Left lobe of liver (tissue), 2 donors: ENCODE measurements at regions not wholly inside any gene's neighbourhood (a gene's known extent, or its start where the extent isn't known, plus 50 kb on each side); places are given as distances from the start of the nearest gene placed in this dataset.

Source experiments
- ATAC-seq: fragments of 200-7000 bp; cut with Tn5 transposase; one replicate; pipeline ENCODE4 v1.9.1; 2020; ENCODE audit warnings: mild to moderate bottlenecking, moderate library complexity
- DNase-seq: peaks from one replicate; pipeline ENCODE4 v3.0.0-alpha.2; 2020; ENCODE audit warnings: low spot score
- donor health status: DM: no; HTN: no; CAD: no; lungs with moderate emphysema.
- donor health status: DM: no; HTN: yes; CAD: no.

DNA sequence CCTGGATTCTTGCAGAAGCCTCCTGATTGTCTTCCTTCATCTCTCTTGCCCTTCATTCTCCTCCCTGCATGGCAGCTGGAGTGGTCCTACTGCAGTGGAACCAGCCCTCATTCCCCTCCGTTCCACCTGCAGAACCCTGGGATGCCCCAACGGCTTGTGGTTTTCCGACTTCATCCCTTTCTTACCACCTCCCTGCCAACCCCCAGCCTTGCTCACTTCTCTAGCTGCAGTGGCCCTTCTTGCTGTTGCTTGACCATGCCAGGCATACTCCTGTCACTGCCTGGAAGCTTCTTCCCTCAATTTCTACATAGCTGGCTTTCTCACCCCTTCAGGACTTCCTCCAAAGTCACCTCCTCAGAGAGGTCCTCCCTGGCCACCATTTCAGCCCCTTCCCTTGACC lies 123.3 kb downstream of the BEGAIN start:
- ATAC-seq (no peak), DNase-seq (no peak)

DNA sequence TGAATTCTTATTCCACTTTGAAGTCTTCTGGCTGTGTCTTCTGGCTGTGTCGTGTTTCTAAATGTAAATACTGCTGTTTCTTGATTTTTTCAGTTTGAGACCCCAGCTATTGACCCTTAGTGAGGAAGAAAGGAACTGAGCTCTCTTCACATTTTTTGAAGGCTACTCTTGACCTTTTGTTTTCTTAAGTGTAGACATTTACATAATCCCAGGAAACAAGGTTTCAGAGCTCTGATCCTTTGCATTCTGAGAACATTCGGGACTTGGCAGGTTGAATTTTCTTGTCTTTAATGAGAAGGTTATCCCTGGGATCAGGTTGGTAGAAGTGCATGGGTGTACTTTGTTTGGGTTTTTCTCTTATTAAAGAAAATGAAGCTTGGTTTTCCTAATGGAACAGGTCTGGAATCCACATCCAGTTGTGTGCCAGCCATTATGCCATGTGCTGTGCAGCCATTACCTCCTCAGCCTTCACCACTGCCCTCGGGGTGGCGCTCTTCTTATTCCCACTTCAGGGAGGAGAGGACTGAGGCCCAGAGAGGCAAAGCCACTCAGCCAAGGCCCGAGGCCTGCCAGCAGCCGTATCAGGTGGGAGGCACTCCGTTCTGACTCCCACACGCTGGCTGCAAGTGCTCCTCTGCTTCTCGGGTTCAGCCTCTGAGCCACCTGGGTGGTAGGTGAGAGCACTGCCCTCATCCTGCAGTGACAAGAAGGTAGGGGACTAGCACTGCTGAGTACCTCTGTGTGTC lies 120.9 kb downstream of the BEGAIN start:
- no peak for ATAC-seq
- no peak for DNase-seq

DNA sequence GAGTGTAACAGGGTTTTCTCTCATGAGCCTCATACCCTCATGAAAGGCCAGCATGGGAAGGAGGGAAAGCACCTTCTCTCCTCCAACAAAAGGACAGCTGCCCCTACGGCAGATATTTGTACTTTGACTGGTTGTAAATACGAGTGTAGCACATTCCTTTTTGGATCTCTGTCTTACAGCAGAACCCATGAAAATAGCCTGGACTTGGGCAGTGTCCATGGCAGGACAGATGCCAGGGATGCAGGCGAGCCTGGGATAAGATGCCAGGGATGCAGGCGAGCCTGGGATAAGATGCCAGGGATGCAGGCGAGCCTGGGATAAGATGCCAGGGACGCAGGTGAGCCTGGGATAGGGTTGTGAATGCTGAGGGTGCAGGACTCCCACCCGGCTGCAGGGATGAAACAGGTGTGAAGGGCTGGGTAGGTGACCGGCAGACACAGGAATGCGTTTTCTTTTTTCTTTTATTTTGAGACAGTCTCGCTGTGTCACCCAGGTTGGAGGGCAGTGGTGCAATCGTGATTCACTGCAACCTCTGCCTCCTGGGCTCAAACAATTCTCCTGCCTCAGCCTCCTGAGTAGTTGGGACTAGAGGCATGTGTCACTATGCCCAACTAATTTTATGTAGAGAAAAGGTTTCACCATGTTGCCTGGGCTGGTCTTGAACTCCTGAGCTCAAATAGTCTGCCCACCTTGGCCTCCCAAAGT lies 120.0 kb downstream of the BEGAIN start:
- ATAC-seq, result no peak
- no peak for DNase-seq

DNA sequence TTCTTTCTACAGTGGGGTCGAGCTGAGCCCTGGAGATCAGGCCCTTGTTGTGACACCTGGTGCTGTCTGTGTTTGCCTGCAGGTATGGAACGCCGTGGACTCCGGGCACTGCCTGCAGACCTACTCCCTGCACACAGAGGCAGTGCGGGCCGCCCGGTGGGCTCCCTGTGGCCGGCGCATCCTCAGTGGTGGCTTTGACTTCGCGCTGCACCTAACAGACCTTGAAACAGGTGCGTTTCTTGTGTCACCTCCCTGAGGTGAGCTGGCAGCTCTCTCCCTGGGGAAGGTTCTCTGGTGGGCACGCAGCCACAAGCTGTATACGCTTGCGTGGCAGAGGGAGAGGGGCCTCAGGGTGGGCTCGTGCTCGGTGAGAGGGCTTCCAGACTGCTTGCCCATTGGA lies 119.3 kb downstream of the BEGAIN start:
- ATAC-seq (no peak), DNase-seq (peak; percentile 40)

DNA sequence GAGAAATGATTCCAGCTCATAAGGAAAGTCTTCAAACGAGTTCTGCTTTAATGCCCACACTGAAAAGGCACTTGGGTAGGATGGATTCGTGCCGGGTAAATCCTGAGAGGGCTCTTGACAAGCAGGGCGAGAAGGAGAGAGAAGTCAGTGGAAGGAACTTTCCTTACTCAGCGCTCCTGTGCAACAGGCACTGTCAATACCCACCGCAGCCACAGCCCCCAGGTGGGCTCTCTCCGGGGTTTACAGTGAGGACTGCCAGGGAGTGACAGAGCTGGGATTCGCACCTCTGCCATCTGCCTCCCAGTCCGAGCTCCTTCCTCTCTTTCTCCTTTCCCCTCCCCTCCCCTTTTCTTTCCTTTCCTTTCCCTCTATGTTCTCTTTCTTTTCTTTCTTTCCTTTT lies 118.7 kb downstream of the BEGAIN start:
- no peak for ATAC-seq
- no peak for DNase-seq

DNA sequence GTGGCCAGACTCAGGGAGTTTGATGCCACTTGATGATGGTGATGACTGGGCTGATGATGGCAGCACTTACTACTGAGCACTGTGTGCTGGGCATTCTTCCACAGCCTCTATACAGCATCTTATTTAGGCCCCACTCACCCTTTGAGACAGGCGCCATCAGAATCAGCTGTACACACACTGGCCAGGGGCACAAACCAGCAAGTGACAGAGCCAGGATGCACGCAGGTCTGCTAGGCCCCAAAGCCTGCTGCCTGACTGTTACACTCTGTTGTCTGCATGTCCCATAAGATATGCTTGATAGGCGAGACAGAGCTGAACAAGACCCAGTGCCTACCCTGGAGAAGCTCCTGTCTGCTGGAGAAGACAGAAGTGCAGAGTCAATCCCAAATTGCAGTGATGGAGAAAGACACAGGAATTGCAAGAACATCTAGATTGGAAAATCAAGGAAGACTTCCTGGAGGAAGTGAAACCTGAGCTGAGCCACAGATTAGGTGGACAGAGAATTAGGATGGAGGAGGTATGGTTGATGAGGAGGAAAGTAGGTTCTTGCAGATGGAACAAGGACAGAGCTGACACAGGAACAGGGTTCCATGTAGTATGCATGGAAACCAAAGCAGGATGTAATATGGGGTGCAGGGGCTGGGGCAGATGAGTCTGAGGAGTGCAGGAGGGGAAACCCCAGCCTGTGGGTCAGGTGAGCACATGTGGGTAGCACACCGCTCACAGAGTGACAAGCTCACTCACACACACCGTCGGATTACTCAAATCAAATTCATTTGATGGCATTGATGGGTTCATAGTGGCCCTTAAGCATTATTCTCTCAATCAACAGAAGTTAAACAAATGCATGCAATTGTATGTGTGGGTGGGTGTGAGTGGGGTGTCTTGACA lies 117.3 kb downstream of the BEGAIN start:
- DNase-seq (no peak), ATAC-seq (no peak)

DNA sequence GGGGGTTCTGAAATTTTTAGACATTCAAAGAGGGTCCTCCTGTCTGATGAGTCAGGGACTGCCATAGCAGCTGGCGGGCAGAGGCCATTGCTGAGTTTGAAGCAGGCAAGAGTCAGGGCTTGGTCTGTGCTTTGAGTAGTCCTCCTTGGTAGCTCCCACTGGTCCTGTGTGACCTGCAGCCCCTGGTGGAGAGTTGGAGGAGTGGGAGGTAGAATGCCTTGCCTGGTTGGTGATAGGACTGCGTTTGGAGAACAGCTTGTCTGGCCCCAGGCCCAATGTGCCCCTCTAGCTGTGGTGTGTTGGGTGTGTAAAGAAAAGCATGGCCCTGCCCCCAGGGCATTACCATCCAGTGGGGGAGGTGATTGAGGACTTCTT lies 116.7 kb downstream of the BEGAIN start:
- DNase-seq, result no peak
- ATAC-seq, result no peak

DNA sequence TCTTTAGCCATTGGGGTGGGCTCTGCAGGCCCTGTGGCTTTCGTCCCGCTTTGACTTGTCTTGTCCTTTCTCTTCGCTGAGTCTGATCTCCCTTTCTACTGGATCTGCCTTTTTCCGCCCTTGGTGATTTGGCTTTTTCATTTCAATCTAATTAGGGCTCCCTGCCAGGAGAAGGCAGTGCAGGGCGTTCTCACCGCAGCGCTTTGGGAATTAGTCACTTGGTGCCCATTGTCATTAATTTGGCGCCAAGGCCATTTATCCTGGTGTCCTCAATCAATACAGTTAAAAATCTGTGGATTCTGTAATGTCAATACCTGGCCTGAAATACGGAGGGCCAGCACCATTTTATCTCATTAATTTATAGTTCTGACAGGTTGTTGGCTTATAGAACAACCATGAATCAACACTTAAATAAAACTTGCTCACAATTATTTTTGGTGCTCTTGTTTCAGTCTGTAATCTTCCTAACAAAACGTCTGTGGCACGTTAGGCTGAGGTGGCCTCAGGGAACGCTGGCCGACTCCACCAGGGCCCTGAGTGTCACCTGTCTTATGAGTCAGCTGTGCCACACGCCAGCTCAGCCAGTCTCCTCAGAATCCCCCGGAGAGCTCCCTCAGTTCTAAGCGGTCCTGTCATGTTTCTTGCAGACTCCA lies 115.7 kb downstream of the BEGAIN start:
- DNase-seq, result no peak
- no peak for ATAC-seq

DNA sequence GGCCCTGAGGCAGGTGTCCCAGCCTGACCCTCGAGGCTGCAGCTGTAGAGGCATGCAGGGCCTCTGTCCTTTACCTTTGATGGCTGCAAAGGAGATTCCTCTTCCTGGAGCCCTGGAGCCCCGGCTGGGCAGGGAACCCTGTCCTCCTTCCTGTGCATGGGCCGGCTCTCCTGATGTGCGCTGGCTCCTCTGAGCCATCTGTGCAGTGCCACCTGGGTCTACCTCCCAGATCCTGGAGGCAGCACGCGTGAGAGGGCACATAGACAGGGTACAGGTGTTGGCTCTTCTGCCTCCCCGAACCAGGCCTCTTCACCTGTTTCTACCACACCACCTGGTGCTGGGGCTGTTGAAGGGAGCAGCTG lies 115.1 kb downstream of the BEGAIN start:
- ATAC-seq (no peak), DNase-seq (no peak)

DNA sequence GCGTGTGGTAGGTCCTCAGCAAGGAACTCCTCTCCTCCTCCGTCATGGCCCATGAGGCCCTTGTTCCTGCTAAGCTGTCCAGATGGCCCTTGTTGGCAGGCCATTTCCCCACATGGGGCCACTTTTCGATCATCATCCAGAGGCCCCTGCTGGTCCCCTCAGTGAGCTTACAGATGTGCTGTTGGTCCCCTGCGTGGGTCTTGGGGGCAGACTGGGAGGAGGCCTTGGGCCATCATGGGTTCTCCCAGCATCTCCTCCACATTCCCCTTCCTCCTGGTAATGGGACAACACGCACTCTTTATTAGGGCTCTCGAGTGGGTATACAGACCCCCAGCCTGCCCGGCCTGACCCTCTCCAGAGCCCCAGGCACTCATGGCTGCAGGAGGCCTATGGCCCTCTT lies 114.7 kb downstream of the BEGAIN start:
- ATAC-seq (no peak), DNase-seq (no peak)

DNA sequence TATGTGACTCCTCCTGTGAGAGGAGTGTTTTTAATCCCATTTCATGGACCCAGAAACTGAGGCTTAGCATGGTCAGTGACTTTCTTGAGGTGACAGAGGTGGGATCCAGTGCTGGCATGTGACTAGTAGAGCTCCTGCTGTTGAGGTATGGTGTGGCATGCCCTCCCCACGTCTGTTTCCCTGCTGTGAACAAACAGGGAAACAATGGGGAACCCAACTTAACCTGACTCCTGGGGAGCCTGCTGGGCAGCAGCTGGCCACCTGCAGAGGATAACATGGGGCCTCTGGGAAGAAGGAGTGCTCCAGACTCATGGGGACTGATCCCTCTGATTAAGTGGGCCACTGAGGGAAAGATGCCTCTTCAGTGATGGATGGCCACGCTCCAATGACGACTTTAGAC lies 114.0 kb downstream of the BEGAIN start:
- ATAC-seq (no peak), DNase-seq (no peak)

DNA sequence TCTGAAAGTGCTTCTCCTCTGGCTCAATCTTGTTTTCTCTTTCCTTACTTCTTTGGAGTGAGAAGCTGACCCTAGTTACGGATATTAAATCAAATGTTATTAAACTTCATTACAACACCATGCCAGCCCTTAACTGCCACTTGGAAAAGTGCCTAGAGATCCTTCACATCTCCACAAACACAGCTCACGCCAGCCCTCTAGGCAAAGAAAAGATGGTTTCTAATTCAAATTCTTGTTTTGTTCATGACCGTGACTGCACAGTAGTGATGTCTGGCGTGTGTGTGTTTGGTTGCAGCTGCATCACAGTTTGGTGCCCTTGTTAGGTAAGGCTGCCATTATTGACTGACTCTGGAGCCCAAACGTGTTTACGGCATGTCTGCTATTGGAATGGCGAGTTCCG lies 113.0 kb downstream of the BEGAIN start:
- no peak for DNase-seq
- ATAC-seq, result no peak

DNA sequence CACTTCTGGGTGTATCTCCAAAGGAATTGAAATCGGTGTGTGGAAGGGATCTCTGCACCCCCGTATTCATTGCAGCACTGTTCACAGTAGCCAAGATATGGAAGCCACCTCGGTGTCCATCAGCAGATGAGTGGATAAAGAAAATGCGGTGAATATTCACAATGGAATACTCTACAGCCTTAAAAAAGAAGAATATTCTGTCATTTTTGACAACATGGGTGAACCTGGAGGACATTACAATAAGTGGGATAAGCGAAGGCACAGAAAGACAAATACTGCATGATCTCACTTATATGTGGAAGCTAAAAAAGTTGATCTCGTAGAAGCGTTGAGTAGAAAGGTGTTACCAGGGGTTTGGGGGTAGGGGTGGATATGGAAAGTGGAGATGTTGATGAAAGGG lies 111.9 kb downstream of the BEGAIN start:
- no peak for DNase-seq
- ATAC-seq, result no peak

DNA sequence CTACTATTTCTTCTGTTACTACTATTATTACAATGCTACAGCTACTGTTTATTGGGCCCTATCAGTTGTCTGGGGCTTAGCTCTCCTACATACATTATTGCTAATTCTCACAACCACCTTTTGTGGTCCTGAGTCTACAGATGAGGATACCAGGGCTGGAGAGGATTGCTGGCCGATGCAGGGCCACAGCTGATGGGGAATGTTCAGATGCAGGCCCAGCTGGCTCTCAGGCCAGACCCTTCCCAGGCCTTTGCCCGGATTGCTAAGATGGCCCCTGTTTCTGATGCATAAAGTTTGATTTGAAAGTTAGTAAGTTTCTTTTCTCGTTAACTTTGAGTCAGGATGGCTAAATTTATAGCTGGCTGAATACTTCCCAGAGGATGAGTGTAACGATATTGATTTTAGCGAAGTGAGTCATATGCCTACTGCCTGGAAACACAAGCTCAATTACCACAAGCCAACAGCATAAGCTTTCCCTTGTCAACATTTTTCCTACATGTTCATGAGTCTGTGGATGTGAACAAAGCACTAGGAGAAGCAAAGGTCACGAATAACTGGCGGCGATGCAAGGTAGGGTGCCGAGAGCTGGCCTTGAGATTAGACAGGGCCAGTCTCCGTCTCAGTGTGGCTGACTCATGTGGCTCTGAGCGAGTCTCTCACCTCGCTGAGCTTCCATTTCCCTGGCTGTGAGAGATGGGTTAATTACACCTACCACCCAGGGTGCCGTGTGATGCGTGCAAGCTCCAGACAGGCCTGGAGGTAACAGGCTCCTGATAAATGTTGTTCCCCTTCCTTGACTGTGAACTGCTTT lies 111.0 kb downstream of the BEGAIN start:
- ATAC-seq (peak; percentile 31), DNase-seq (no peak)

DNA sequence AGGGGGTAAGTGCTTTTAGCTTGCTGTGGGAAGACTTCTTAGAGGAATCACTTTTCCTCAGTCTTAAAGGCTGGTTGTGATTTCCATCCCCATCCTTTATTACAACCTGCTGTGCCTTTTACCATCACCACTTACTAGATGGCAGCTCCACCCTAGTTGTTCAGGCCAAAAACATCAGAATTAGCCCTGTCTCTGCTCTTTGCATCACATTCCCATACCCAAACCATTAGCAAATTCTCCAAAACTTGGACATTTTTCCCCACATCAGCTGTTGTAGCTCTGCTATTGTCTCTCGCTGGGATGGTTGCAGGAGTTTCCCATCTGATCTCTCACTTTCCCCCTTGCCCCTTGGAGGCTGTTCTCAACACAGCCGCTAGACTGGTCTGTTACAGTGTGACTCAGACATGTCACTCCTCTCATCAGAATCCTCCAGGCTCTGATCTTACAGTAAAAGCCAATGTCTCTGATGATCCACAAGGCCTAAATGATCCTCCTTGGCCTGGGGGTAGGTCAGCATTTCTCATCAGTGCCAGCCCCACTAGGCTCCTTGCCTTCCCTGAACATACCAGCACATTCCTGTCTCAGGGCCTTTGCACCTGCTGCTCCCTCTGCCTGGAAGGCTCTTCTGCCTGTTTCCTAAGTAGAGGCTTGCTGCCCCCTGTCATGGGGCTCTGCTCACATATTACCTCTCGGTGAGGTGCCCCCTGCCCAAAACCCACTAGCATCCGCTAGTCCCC lies 102.5 kb downstream of the BEGAIN start:
- ATAC-seq, result no peak
- DNase-seq, result no peak

DNA sequence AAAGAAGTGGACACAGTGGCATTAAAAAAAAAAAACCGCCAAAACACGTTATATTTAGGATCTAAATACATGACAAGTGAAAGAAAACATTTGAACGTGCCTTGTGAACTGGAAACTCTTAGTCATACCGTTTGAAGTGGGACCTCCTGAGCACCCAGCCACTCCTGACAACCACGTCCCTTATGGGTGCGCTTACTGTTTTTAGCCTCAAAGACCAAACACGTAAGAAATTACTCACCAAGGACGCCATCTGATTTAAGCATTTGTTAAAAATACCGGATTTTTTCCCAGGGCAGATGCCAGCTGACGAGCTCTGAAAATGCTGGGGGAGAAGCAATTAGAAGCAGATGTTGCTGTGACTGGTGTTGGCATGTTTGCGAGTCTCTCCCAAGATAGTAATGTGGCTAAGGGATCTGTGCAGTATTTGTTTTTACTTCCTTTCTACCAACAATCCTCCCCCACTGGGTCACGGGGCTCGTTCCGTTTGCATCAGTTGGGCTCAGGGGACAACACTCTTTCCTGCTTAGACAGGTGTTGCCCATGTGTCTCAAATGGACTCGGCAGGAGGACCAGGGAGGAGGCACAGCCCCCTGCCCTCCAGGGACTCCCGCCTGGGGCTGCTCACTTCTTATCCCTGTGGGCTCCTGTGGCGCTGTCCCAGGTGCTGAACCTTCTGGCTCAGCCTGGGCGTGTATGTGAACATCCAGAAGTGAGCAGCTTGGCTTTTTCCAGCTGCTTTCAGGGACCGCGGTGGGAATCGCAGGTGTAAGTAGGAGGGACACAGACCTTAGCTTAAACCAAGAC lies 101.0 kb downstream of the BEGAIN start:
- DNase-seq (no peak), ATAC-seq (peak; percentile 63)
